ENCODE measurements at regions not wholly inside any gene's neighbourhood (a gene's known extent, or its start where the extent isn't known, plus 50 kb on each side); places are given as distances from the start of the nearest gene placed in this dataset.

DNA sequence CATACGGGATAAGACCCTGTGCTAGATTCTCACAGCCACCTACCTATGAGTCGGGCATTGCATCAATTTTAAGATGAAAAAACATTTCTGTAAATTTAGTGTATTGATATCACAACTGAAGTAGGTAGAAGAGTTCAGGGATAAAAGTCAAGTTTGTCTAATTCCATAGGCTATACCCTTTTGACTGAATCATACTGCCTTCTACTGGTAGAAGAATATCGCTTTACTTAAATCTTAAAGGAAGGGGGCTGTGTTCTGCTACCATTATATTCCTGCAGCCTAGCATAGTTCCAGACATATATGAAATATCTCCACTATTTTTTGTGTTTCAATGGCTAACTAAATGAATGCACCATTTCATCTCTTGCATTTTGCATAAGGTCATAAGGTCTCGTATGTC is 1128.6 kb downstream of the CDH8 start:
- intact Hi-C loops (cut with micrococcal nuclease): no loop called here
- TF ChIP-seq, protein P1, sequence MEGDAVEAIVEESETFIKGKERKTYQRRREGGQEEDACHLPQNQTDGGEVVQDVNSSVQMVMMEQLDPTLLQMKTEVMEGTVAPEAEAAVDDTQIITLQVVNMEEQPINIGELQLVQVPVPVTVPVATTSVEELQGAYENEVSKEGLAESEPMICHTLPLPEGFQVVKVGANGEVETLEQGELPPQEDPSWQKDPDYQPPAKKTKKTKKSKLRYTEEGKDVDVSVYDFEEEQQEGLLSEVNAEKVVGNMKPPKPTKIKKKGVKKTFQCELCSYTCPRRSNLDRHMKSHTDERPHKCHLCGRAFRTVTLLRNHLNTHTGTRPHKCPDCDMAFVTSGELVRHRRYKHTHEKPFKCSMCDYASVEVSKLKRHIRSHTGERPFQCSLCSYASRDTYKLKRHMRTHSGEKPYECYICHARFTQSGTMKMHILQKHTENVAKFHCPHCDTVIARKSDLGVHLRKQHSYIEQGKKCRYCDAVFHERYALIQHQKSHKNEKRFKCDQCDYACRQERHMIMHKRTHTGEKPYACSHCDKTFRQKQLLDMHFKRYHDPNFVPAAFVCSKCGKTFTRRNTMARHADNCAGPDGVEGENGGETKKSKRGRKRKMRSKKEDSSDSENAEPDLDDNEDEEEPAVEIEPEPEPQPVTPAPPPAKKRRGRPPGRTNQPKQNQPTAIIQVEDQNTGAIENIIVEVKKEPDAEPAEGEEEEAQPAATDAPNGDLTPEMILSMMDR (IDR thresholded peaks at IDR 0.05): no peak
- no peaks in the 10 kb centered on the region for H3K9me3 Mint-ChIP-seq
- POLR2A ChIA-PET: no interaction called here
- ATAC-seq (ENCODE audit: low read depth) (no peak), DNase-seq (no peak)
- H3K4me3 Mint-ChIP-seq: no peak overlapping the region
- H3K4me1 Mint-ChIP-seq: no peaks in the 10 kb centered on the region
- H3K36me3 Mint-ChIP-seq (ENCODE audit: low read depth): no peaks in the 10 kb centered on the region
- CTCF ChIA-PET: no interaction called here
- no peak overlapping the region for H3K27ac Mint-ChIP-seq
- H3K27me3 Mint-ChIP-seq: no peaks in the 10 kb centered on the region

DNA sequence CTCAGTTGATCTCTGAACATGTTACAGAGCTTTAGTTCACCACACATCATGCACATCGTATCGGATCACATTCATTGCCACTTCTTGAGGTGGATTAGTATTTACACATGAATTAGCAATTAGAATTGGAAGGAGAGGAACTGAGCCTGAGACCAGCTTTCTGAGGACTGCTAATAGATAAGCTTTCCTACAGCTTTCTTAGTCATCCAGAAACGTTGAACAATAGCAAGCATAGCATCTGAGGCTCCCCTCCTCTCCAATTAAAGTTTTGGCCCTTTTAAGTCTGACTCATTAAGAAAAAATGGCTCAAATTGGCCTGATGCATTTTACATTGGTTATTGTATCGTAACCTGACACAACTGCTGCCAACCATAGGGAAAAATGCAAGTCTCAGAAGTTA is 1130.4 kb downstream of the CDH8 start:
- POLR2A ChIA-PET: no interaction called here
- intact Hi-C loops (cut with micrococcal nuclease): no loop called here

DNA sequence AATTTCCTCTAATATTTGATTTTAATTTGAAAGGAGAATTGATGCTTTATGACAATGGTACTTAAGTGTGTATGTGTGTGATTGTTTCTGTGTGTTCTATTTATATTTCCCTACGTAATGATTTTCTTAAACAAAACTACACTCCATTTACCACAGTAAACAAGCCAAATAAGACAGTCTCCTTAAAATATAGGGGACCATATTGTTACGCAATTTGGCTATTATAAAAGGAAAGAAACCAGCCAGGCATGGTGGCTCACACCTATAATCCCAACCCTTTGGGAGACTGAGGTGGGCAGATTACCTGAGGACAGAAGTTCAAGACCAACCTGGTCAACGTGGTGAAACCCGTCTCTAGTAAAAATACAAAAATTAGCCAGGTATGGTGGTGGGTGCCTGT is 1134.1 kb downstream of the CDH8 start:
- Mint-ChIP-seq H3K27ac (no peak overlapping the region), H3K27me3 (no peaks in the 10 kb centered on the region), H3K9me3 (peaks cover 6% of the 10 kb centered on the region), H3K4me1 (no peaks in the 10 kb centered on the region), H3K36me3 (ENCODE audit: low read depth) (no peaks in the 10 kb centered on the region), H3K4me3 (no peak overlapping the region)
- ChIA-PET CTCF (no interaction called here), POLR2A (no interaction called here)
- intact Hi-C loops (cut with micrococcal nuclease): no loop called here
- ATAC-seq (ENCODE audit: low read depth): no peak
- DNase-seq: no peak
- TF ChIP-seq, protein P1 (IDR thresholded peaks at IDR 0.05): no peak

More for the DNA sequence above, 1130.4 kb downstream of the CDH8 start:
- Mint-ChIP-seq H3K27me3 (no peaks in the 10 kb centered on the region), H3K4me1 (no peaks in the 10 kb centered on the region), H3K36me3 (ENCODE audit: low read depth) (no peaks in the 10 kb centered on the region), H3K27ac (no peak overlapping the region), H3K9me3 (no peaks in the 10 kb centered on the region), H3K4me3 (no peak overlapping the region)
- no peak for DNase-seq
- CTCF ChIA-PET: no interaction called here
- TF ChIP-seq, protein P1 (IDR thresholded peaks at IDR 0.05): no peak
- no peak for ATAC-seq (ENCODE audit: low read depth)

DNA sequence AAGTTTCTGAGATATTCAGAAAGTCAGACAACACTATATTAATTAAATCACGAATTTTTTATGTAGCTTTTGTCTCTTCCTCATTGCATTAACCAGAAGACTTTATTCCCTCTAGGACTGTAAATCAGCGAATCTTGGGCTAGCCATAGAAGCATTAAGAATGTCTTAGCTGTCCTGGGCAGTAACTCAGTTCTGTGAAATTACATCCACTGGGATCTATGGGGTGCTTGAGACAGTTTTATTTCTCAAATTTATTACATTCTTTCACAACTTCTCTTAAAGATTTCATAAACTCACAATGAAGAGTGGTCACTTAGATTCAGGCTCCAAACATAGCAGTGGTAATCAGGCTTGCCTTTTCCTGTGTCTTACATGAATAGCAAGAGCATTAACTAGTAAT is 1153.4 kb downstream of the CDH8 start:
- ChIA-PET POLR2A (no interaction called here), CTCF (no interaction called here)
- H3K4me3 Mint-ChIP-seq: no peak overlapping the region
- no peaks in the 10 kb centered on the region for H3K36me3 Mint-ChIP-seq (ENCODE audit: low read depth)
- no peaks in the 10 kb centered on the region for H3K4me1 Mint-ChIP-seq
- H3K27ac Mint-ChIP-seq: no peak overlapping the region
- TF ChIP-seq, protein P1 (IDR thresholded peaks at IDR 0.05): no peak
- ATAC-seq (ENCODE audit: low read depth) (no peak), DNase-seq (no peak)
- no peaks in the 10 kb centered on the region for H3K9me3 Mint-ChIP-seq
- intact Hi-C loops (cut with micrococcal nuclease): no loop called here
- H3K27me3 Mint-ChIP-seq: no peaks in the 10 kb centered on the region

DNA sequence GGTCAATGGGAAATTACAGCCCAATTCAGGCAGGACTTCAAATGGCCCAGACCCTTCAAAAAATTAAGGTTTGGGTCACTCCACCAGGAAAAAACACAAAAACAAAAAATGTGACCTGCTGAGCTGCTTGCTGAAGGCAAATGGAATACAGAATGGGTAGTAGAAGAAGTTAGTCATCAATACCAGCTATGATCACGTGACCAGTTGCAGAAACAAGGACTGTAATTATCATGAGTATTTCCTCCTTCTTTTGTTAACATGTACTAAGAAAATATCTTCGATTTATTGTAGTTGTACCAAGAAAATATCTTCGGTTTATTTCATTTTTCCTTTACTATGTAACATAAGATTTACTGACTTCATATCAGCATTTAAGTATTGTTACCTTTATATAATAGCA is 1183.6 kb downstream of the CDH8 start:
- H3K36me3 Mint-ChIP-seq (ENCODE audit: low read depth): no peaks in the 10 kb centered on the region
- H3K4me1 Mint-ChIP-seq: no peaks in the 10 kb centered on the region
- H3K9me3 Mint-ChIP-seq: peaks cover 3% of the 10 kb centered on the region
- intact Hi-C loops (cut with micrococcal nuclease): no loop called here
- no peaks in the 10 kb centered on the region for H3K27me3 Mint-ChIP-seq
- H3K27ac Mint-ChIP-seq: no peak overlapping the region
- no peak overlapping the region for H3K4me3 Mint-ChIP-seq
- TF ChIP-seq, protein P1 (IDR thresholded peaks at IDR 0.05): no peak
- ChIA-PET CTCF (no interaction called here), POLR2A (no interaction called here)
- no peak for DNase-seq
- ATAC-seq (ENCODE audit: low read depth): no peak
